IPS-NIHi7 (cell line): ENCODE measurements at regions not wholly inside any gene's neighbourhood (a gene's known extent, or its start where the extent isn't known, plus 50 kb on each side); places are given as distances from the start of the nearest gene placed in this dataset.
"Not testable (repeated sequence)": the region's sequence is repeated elsewhere in the genome, so short reads cannot be mapped to it uniquely, and the experiment has no call there.

Experiments used
- DNase-seq: peaks from one replicate; pipeline ENCODE4 v3.0.0; 2012; ENCODE audit warnings: mixed read lengths; ENCODE audit errors: extremely low spot score

DNA sequence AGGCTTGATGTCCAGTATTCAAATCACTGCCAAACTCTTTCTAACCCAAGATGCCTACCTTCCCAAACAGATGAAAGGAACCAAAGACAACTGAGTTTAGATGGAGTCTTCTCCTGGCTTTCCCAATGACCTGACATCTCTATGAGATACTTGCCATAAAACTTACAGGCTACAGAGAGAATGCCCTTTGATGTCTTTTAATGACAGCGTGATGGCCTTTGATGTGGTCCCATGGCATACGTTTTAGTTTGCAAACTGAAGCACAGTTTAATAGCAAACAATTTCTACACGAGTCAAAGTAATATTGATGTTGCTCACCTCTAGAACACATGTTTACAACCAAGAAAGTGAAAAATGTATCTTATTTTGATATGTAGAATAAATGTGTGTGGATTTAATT lies 73.2 kb downstream of the ZIC4 start:
- DNase-seq: no peak

DNA sequence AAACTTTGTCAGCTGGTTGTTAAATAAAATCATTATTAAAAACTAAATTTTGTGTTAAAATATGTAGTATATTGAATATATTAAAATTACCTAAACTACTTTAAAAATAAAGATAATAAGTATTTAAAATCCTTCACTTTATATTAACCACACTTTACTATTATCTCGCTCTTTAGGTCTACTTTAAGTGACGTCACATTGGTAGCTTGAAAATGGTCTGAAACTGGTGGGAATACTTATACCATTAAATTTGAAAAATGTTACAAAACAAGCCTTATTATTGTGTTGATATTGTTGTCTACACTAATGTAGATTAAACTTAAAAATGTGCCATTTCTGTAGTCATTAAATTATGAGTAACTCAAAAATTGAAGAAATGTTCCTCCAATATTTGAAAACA lies 77.6 kb downstream of the ZIC4 start:
- DNase-seq: no peak

DNA sequence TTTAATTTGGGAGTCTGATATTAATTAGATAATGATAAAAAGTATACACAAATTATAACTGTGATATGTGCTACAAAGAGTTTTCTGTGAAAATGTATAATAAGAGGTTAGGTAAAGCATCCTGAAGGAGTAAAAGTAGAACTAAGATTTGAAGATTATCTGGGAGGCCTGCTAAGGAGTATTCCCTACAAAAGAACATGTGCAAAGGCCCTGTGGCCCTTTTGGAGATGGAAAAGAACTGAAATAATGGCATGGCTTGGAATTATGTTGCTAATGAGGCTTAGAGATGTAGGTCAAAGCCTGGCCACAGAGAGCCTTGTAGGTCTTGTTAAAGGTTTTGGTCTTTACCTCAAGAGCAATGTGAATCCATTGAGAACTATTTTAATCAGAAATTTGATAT lies 82.0 kb downstream of the ZIC4 start:
- no peak for DNase-seq

DNA sequence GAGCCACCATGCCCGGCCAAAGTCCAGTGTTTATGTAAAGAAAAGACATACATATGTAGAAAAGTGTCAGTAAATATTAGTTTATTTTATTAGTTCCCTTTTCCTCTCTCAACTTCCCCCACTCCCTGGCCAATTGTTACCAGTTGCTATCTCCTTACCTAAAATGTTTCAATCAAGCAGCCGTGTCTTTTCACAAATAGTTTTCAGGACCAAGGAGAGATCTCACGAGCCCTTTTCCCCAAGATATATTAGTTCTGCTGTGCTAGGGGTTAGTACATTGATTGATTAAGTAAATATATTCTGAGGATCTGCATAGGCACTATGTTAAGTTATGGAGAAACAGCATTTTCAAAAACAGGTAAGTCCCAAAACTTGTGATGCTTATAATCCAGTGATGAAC lies 87.4 kb downstream of the ZIC4 start:
- DNase-seq: no peak

DNA sequence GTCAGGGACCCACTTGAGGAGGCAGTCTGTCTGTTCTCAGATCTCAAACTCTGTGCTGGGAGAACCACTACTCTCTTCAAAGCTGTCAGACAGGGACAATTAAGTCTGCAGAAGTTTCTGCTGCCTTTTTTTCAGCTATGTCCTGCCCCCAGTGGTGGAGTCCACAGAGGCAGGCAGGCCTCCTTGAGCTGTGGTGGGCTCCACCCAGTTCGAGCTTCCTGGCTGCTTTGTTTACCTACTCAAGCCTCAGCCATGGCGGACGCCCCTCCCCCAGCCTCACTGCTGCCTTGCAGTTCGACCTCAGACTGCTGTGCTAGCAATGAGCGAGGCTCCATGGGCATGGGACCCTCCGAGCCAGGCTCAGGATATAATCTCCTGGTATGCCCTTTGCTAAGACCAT lies 89.3 kb downstream of the ZIC4 start:
- DNase-seq: not testable (repeated sequence)

DNA sequence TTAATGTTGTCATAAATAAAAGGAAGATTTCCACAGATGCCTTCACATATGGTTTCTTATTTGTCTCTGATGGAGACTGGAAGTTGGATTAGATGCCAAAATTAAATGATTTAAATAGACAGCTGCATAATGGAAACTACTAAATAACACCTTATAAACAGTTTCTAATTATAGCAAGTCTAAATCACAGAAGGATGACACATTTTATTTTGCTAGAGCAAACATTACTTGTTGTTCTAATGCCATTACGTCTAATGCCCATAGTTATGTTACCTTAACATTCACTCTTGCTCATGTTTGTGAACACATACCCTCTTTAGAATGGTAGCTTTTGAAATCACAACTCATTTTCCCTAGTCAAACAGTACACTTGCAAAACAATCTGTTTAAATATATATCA lies 92.8 kb downstream of the ZIC4 start:
- no peak for DNase-seq

DNA sequence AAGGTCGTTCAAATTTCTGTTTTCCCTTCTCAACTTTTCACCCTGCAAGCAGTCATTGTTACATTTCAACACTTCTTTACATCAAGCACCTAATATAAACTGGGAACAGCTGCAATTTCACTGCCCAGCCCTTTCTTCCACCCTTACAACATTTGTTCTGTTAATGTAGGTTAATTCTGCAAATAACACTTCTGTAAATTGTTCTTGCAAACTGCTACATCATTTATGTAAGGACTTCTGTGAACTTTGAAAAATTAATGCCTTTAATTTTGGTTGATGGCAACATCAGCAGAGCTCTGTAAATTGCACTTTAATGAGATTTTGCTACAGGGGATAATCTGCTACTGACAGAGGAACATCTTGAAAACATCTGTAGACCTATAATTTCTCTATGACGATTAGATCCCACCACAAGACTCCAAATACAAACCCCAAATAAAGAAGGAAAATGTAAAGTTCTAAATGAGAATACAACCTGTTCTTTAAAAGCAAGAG lies 93.5 kb downstream of the ZIC4 start:
- DNase-seq: no peak

DNA sequence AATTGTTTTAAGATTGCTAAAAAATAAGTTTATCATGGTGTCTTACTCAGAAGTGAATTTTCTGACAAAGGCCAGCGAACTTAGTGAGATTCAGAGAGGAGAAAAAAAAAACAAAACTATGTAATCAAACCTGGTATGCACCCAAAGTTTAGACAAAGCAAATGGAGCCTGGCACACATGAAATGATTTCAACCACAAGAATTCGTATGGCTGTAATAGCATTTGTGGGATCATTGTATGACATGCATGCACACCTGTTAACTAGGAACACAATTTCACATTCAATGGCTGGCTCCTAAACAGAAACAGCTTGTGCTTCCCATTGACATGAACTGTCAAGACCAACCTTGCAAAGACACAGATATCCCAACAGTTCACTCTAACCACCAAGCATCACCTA lies 94.6 kb downstream of the ZIC4 start:
- no peak for DNase-seq

DNA sequence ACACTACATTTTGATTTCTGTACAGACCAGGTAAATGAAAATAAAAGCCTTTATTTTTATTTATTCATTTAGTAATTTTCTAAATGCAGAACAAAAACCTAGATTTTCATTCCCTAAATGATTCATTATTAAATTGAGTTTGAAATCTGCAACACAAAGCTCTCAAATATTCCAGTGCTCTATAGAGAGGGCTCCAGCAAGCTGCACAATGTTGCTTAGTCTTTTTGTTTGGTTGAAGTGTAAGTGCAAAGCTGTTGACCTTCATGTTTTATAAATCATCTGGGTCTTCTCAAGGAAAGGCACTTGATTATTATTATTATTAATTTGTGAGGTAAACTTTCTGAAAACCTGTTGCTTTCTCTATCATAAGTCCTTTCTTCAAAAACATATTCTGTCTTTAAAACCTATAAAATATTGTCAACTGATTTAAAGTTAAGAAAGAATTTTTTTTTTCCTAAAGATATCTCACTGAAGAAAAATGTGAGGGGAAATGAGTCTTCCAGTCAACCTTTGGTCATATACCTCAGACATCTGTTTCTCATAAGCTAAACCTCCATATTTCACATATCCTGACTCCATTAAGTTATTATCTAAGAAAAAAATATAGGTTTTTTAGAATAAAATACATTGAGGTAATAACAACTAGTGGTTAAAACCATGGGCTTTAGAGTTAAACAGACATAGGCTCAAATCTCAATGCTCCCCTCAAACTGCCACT lies 100.7 kb downstream of the ZIC4 start:
- no peak for DNase-seq

DNA sequence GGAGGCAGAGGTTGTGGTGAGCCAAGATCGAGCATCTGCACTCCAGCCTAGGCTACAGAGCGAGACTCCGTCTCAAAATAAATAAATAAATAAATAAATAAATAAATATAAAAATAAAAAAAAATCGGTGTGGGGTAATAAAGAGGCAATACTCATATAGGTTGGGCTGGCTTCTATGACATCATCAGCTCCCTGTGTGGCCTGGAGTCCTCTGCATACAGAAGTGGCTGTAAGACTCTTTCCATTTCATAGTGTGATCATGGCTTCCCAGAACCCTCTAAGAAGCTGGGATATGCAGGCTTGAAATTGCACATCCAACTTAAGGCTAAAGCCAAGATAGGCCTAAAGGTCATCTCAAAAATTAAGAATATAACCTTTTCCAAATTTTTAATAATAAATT lies 101.6 kb downstream of the ZIC4 start:
- DNase-seq: no peak

DNA sequence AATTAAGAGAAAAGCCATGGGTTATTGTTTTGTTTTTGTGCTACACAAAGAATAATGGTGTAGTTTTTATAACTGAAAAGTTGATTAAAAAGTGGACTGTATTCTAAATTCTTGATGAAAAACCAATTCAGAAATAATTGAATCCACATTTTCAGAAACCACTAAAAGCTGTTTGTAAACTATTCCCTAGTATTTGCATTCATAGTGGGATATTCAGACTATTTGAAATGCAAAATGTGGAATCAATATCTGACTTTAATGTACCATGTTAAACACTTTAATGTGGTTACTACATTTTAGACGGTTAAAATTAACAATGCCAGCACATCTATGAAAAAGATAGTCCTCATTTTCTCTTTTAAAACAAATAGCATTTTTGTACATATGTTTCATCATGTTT lies 104.6 kb downstream of the ZIC4 start:
- no peak for DNase-seq

DNA sequence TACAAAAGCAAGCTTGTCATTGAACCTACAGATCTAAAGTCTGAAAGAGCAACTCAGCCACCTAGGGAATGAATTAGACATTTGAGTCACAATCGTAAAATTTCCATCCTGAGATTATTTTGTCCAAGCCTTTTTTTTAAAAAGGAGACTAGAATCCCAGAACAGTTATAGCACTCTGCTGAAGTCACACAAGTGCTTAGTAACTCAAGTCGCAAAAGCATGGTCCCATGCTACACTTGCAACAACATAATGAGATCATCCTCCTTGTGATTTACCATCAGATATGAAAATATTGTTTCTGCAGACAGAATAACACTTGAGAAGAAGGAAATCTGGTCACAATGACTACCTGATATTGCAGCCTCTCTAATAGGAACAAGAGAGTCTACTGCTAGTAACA lies 106.7 kb downstream of the ZIC4 start:
- no peak for DNase-seq

DNA sequence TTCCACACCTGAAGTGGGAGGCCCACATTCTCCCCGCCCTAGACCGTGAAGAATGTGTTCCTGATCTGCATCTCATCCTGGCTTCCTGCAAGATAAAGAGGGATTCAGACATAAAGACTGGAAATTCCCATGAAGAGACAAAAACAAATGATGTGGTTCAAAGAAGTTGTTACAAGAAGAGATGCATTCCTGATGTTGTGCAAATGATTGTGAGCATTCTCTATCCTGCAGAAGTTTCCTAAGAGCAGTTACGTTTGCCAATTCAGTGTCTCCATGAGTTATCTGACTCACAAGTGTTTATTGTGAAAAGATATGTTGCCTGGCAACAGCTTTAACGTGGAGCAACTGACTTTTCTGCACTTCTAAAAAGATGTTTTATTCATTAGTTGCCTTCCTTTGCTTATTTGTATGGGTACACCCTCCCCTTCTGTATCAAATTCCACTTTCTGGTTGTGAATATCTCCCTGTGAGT lies 107.8 kb downstream of the ZIC4 start:
- DNase-seq: no peak

DNA sequence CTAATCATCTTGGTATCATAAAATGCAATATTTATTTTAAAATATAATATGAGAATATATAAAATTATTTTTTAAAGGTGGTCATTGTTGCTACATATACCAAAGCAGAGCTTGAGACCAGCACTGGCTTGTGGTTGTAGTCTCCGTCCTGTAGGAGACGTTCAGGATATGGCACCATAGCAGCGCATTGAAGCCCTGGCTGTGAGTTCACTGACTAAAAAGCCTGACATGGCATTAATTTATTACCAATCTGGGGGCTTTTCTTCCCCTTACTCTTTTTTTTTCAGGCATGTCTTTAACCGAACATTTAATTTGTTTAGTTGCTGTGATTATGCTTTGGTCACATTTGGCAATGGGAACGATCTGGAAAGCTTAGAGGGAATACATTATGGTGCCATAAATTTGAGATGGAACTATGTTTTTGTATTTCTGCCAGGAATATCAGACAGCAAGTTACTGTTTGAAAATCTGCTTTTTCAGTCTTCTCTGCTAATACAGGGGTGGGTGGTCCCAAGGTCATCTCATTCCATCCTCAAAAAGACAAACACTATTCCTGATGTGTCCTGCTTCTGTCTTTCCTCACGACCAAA lies 108.5 kb downstream of the ZIC4 start:
- DNase-seq: no peak

DNA sequence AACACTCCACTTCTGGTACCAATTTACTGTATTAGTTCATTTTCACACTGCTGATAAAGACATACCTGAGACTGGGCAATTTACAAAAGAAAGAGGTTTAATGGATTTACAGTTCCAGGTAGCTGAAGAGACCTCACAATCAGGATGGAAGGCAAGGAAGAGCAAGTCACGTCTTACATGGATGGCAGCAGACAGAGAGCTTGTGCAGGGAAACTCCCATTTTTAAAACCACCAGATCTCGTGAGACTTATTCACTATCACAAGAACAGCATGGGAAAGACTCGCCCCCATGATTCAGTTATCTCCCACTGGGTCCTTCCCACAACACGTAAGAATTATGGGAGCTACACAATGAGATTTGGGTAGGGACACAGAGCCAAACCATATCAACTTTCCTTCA lies 119.0 kb downstream of the ZIC4 start:
- DNase-seq: not testable (repeated sequence)

DNA sequence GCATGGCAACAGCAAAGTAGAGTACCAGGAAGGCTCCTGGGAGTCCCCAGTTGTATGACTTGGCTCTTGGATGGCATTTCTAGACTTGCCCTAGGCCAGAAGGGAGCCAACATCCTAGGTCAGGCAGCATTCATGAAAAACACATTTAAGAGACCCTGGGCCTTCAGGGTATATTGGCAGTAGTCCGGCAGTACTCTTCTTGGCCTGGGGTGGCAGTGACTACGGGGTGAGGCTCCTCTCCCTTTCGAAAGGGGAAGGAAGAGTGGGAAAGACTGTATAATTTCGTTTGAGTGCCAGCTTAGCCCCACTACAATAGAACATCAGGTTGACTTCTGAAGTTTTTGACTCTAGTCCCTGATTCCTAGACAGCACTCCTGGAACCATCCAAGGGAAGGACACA lies 136.4 kb downstream of the ZIC4 start:
- DNase-seq: no peak

DNA sequence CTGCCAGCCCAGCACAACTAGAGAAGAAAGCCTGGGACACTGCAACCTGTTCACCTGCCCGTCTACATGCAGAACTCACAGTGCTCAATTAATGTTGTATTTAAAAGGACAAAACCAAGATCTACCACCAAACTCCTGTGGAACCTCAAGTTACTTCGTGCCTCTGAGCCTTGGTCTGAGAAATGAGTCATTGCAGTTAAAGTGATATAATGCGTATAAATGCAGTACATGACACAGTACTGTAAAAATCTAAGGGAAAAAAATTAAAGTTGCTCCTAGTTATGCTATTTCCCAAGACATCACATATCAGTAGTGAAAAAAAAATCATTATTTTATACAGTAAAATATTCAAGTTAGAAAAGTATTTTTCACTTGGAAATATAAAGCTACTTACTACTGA lies 138.9 kb downstream of the ZIC4 start:
- no peak for DNase-seq

DNA sequence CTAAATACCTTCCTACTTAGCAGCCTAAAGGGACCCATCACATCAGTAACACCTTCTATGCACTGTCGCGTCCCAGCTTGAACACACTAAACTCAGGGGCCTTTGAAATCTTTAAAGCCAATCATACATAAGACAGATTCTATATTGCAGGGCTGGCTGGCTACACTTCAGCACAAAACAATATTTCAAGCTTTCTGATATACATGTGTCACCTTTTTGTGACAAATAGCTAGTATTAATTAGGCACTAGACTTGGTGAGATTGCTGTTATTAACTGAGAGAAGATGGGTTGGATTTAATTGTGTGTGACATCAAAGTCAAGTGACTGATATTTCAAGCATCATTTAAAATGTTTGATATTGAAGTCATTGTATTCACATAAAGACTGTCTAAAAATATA lies 148.4 kb downstream of the ZIC4 start:
- DNase-seq: no peak

DNA sequence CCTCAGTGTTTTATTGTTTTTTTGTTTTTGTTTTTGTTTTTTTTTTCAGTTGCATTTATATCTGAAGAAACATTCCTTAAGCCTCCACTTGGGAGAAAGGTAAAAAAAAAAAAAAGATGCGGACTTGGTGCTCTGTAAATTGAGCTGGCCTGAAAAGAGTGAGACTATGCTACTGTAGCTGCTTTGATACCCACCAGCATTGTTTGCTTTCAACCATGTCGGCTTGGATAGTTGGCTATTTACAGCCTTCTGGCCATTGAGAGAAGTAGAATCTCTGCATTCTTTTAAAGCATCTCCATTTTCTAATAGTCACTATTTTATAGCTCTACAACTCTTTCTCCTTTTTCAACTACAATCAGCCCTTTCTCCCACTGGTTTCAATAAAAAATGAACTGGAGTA lies 149.6 kb downstream of the ZIC4 start:
- DNase-seq: no peak

DNA sequence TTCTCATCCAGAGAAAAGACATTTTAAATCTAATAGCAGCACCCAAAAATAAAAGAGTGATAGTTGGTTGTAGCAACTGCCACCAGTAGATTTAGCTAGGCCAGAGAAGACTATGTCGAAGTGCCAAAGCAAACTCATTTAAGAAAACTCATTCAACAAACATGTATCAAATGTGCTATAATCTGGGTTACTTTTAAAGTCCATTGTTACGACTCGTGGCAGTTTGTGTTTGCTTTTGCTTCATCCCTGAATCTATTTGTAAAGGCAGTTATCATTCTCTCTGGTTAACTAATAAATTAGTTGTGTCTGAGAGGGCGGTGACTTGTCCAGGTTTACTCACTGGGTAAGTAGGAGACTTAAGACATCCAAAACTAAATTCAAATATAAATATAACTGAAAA lies 159.4 kb downstream of the ZIC4 start:
- no peak for DNase-seq

DNA sequence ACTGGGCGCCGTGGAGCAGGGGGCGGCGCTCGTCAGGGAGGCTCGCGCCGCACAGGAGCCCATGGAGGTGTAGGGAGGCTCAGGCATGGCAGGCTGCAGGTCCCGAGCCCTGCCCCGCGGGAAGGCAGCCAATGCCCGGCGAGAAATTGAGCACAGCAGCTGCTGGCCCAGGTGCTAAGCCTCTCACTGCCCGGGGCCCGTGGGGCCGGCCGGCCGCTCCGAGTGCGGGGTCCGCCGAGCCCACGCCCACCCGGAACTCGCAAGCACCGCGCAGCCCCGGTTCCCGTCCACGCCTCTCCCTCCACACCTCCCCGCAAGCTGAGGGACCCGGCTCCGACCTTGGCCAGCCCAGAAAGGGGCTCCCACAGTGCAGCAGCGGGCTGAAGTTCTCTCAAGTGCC lies 160.7 kb downstream of the ZIC4 start:
- not testable (repeated sequence) for DNase-seq

DNA sequence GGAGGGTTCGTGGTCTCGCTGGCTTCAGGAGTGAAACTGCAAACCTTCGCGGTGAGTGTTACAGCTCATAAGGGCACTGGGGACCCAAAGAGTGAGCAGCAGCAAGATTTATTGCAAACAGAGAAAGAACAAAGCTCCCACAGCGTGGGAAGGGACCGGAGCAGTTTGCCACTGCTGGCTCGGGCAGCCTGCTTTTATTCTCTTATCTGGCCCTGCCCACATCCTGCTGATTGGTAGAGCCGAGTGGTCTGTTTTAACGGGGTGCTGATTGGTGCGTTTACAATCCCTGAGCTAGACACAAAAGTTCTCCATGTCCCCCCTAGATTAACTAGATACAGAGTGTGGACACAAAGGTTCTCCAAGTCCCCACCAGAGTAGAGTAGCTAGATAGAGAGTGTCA lies 161.3 kb downstream of the ZIC4 start:
- not testable (repeated sequence) for DNase-seq

DNA sequence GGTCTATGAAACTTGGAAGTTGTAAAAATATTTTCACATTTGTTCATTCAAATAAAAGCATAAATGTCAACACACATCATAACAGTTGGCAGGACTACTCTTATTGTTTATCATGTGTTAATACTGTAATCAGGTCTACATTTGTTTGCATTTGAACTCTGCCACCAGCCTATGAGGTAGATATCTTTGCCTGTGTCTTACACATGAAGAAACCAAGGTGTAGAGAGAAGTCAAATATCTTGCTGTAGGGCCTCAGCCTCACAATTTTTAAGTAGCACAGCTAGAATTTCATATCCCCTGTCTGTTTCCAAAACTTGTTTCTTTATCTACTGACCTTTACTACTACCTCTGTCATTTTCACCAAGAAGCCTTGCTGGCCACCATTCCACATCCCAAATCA lies 161.9 kb downstream of the ZIC4 start:
- DNase-seq: no peak

DNA sequence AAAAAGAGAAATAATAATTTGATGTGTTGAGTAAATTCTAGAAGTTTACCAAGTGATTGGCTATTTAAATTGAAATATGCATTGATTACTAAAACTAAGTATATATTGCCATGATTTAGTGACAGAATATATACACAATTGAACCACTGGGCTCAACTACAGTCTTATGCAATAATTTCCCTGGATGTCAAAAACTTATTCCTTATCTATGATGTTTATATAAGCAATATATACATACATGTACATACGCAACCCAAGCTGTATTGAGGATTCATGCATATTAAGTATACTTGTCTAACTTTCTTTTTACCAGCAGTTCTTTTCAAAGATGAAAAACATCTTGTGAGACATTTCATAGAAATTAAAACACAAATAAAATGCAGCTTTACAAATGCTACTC lies 165.8 kb downstream of the ZIC4 start:
- DNase-seq: no peak
